Neural cell (in vitro differentiated cells): ENCODE measurements at regions not wholly inside any gene's neighbourhood (a gene's known extent, or its start where the extent isn't known, plus 50 kb on each side); places are given as distances from the start of the nearest gene placed in this dataset.

Experiments used
- H2AFZ ChIP-seq: fragments of 200-600, 300-800 bp; sonication (generic), shearing (Covaris generic); 2 replicates; pipeline ENCODE4 v1.6.0; 2014; ENCODE audit warnings: low read depth, mild to moderate bottlenecking, antibody characterized with exemption, low read length, moderate library complexity
- H3F3A ChIP-seq: fragments of 200-600 bp; shearing (Covaris generic); 2 replicates; pipeline ENCODE4 v1.6.1; 2016; ENCODE audit warnings: mild to moderate bottlenecking, moderate library complexity, mixed read lengths, antibody characterized with exemption, low read length; ENCODE audit not compliant: insufficient read depth, poor library complexity, severe bottlenecking
- H3K27ac ChIP-seq: fragments of 200-600, 300-800 bp; sonication (generic), shearing (Covaris generic); 2 replicates; pipeline ENCODE4 v1.5.1; 2014; ENCODE audit warnings: mild to moderate bottlenecking, low read length, moderate library complexity
- H3K27me3 ChIP-seq: fragments of 300-800, 200-600 bp; sonication (generic), shearing (Covaris generic); 2 replicates; pipeline ENCODE4 v1.6.0; 2014; ENCODE audit warnings: mild to moderate bottlenecking, low read depth, low read length, moderate library complexity; ENCODE audit not compliant: insufficient read depth
- H3K36me3 ChIP-seq: fragments of 300-800, 200-600 bp; sonication (generic), shearing (Covaris generic); 2 replicates; pipeline ENCODE4 v1.5.1; 2014; ENCODE audit warnings: mild to moderate bottlenecking, antibody characterized with exemption, low read length, moderate library complexity; ENCODE audit not compliant: insufficient read depth
- H3K4me2 ChIP-seq: fragments of 300-800, 200-600 bp; sonication (generic), shearing (Covaris generic); 2 replicates; pipeline ENCODE4 v1.6.0; 2014; ENCODE audit warnings: mild to moderate bottlenecking, low read length
- H3K4me3 ChIP-seq: fragments of 300-800, 200-600 bp; sonication (generic), shearing (Covaris generic); 2 replicates; pipeline ENCODE4 v1.5.1; 2014; ENCODE audit warnings: mild to moderate bottlenecking, low read length, moderate library complexity
- H3K79me2 ChIP-seq: fragments of 200-600 bp; shearing (Covaris generic); replicated peaks from 2 replicates; pipeline ENCODE4 v1.6.0; 2014; ENCODE audit warnings: mild to moderate bottlenecking, low read length, moderate library complexity; ENCODE audit not compliant: insufficient read depth
- H3K9ac ChIP-seq: fragments of 300-800, 200-600 bp; sonication (generic), shearing (Covaris generic); 2 replicates; pipeline ENCODE4 v1.6.1; 2016; ENCODE audit warnings: mild to moderate bottlenecking, low read length, mixed read lengths
- H3K9me2 ChIP-seq: fragments of 200-600 bp; shearing (Covaris generic); 2 replicates; pipeline ENCODE4 v1.6.1; 2016; ENCODE audit warnings: mild to moderate bottlenecking, low read length, mixed read lengths; ENCODE audit not compliant: insufficient read depth
- H3K9me3 ChIP-seq: fragments of 200-600, 300-800 bp; sonication (generic), shearing (Covaris generic); 2 replicates; pipeline ENCODE4 v1.6.1; 2016; ENCODE audit warnings: mild to moderate bottlenecking, mixed run types, low read length, moderate library complexity, mixed read lengths
- H4K20me1 ChIP-seq: fragments of 200-600 bp; shearing (Covaris generic); 2 replicates; pipeline ENCODE4 v1.6.1; 2016; ENCODE audit warnings: mild to moderate bottlenecking, mixed run types; ENCODE audit not compliant: insufficient read depth
- CTCF ChIP-seq: fragments of 450-650 bp; IDR thresholded peaks from 2 replicates; pipeline ENCODE4 v1.5.1; 2014; ENCODE audit warnings: antibody characterized with exemption, mild to moderate bottlenecking, moderate library complexity; ENCODE audit not compliant: poor library complexity, severe bottlenecking
- EP300 ChIP-seq: fragments of 450-650 bp; conservative IDR thresholded peaks from 2 replicates; pipeline ENCODE4 v1.6.1; 2014; ENCODE audit warnings: antibody characterized with exemption, mild to moderate bottlenecking, moderate library complexity; ENCODE audit not compliant: poor library complexity, severe bottlenecking
- EZH2 ChIP-seq: fragments of 200-600, 300-800 bp; shearing (Covaris generic), sonication (generic); IDR thresholded peaks from 2 replicates; pipeline ENCODE4 v1.6.1; 2014; ENCODE audit warnings: antibody characterized with exemption, low read length, borderline replicate concordance, mild to moderate bottlenecking; ENCODE audit not compliant: insufficient read depth, poor library complexity, severe bottlenecking
- MXI1 ChIP-seq: fragments of 450-650 bp; conservative IDR thresholded peaks from 2 replicates; pipeline ENCODE4 v1.6.1; 2014; ENCODE audit warnings: antibody characterized with exemption, mild to moderate bottlenecking; ENCODE audit not compliant: poor library complexity, severe bottlenecking
- POLR2AphosphoS5 ChIP-seq: IDR thresholded peaks from 2 replicates; pipeline ENCODE4 v1.6.1; 2012
- RAD21 ChIP-seq: fragments of 450-650 bp; conservative IDR thresholded peaks from 2 replicates; pipeline ENCODE4 v1.6.1; 2014; ENCODE audit warnings: antibody characterized with exemption, mild to moderate bottlenecking, moderate library complexity
- REST ChIP-seq: IDR thresholded peaks from 2 replicates; pipeline ENCODE4 v1.6.1; 2012; ENCODE audit warnings: borderline replicate concordance
- SMC3 ChIP-seq: fragments of 450-650 bp; conservative IDR thresholded peaks from 2 replicates; pipeline ENCODE4 v1.6.1; 2014; ENCODE audit warnings: antibody characterized with exemption, mild to moderate bottlenecking, moderate library complexity; ENCODE audit not compliant: poor library complexity
- TAF1 ChIP-seq: IDR thresholded peaks from 2 replicates; pipeline ENCODE4 v1.6.1; 2012; ENCODE audit warnings: low read depth

- Histone ChIP-seq H3K4me3 (no peak overlapping the region), H3K36me3 (no peaks in the 10 kb centered on the region)
Observed at GRCh38 chr1:195766709-195767108, 841.5 kb downstream of the KCNT2 start.

GRCh38 chr1:195765099-195765498 lies 843.1 kb downstream of the KCNT2 start:
- no peaks in the 10 kb centered on the region for H4K20me1 ChIP-seq
- no peaks in the 10 kb centered on the region for H3K79me2 ChIP-seq
- H3K9me2 ChIP-seq = no peaks in the 10 kb centered on the region
- H3F3A ChIP-seq = no peaks in the 10 kb centered on the region
- H3K9me3 ChIP-seq = no peaks in the 10 kb centered on the region
- no peak overlapping the region for H3K4me3 ChIP-seq
- no peaks in the 10 kb centered on the region for H3K36me3 ChIP-seq
- no peaks in the 10 kb centered on the region for H3K27me3 ChIP-seq
- no peak overlapping the region for H3K4me2 ChIP-seq
- TF ChIP-seq EP300 (no peak), EZH2 (no peak), RAD21 (no peak), REST (no peak)
- no peak overlapping the region for H2AFZ ChIP-seq
- no peak overlapping the region for H3K27ac ChIP-seq
- no peak overlapping the region for H3K9ac ChIP-seq

More at GRCh38 chr1:195766709-195767108, 841.5 kb downstream of the KCNT2 start:
- H2AFZ ChIP-seq = no peak overlapping the region
- H4K20me1 ChIP-seq = no peaks in the 10 kb centered on the region
- no peaks in the 10 kb centered on the region for H3K27me3 ChIP-seq
- H3K9me3 ChIP-seq = no peaks in the 10 kb centered on the region
- H3K9ac ChIP-seq = no peak overlapping the region
- no peaks in the 10 kb centered on the region for H3K9me2 ChIP-seq
- no peak overlapping the region for H3K4me2 ChIP-seq
- TF ChIP-seq POLR2AphosphoS5 (no peak), SMC3 (no peak), TAF1 (no peak), REST (no peak), CTCF (no peak), RAD21 (no peak), MXI1 (no peak), EZH2 (no peak)
- no peaks in the 10 kb centered on the region for H3F3A ChIP-seq
- no peak overlapping the region for H3K27ac ChIP-seq
- no peaks in the 10 kb centered on the region for H3K79me2 ChIP-seq
